Esophagus squamous epithelium (tissue), 5 donors: ENCODE measurements at regions not wholly inside any gene's neighbourhood (a gene's known extent, or its start where the extent isn't known, plus 50 kb on each side); places are given as distances from the start of the nearest gene placed in this dataset.

Experiments
- DNase-seq: peaks from one replicate; lab custom pipeline; 2025; lab: John Stamatoyannopoulos, UW
- H3K27ac ChIP-seq, 4 donors: fragments of 200-600 bp; sonication (generic); one replicate each; pipeline ENCODE4 v1.5.1; 2016 to 2019; ENCODE audit warnings: mild to moderate bottlenecking in 1 of 4
- H3K27me3 ChIP-seq, 4 donors: fragments of 200-600 bp; sonication (generic); 1 replicate in 3 of 4; 2 replicates in 1 of 4; pipeline versions ENCODE4 v1.5.1 to v1.6.0; 2017 to 2021; ENCODE audit warnings: antibody characterized with exemption in 1 of 4
- H3K36me3 ChIP-seq, 3 donors: fragments of 200-600 bp; sonication (generic); one replicate each; pipeline ENCODE4 v1.5.1; 2016 to 2019
- H3K4me1 ChIP-seq, 3 donors: fragments of 200-600 bp; sonication (generic); one replicate each; pipeline ENCODE4 v1.5.1; 2017 to 2019
- H3K4me3 ChIP-seq, 4 donors: fragments of 200-600 bp; sonication (generic); 1 replicate in 3 of 4; 2 replicates in 1 of 4; pipeline ENCODE4 v1.5.1; 2016 to 2019; ENCODE audit warnings: mild to moderate bottlenecking in 2 of 4, moderate library complexity in 1 of 4
- H3K9me3 ChIP-seq, 3 donors: fragments of 200-600 bp; sonication (generic); one replicate each; pipeline ENCODE4 v1.5.1; 2016 to 2019
- CTCF ChIP-seq, 6 experiments: fragments of 450-650 bp in 4 of 6; fragments of 200-600 bp in 2 of 6; sonication (generic) in 2 of 6; IDR thresholded peaks; one replicate each; pipeline ENCODE4 v1.5.1; 2016 to 2019; ENCODE audit warnings: antibody characterized with exemption in 6 of 6, mild to moderate bottlenecking in 4 of 6, moderate library complexity in 4 of 6
- POLR2A ChIP-seq, 4 donors: fragments of 450-650 bp; IDR thresholded peaks; one replicate each; pipeline ENCODE4 v1.6.1; 2017; ENCODE audit warnings: antibody characterized with exemption in 4 of 4, mild to moderate bottlenecking in 4 of 4, moderate library complexity in 3 of 4
- WGBS, 2 donors: methylation state at CpG; one replicate each; pipeline ENCODE4 v1.1.5; 2018; 5-methylcytosine and 5-hydroxymethylcytosine counted together
- intact Hi-C: fragments of 100-400 bp; cut with DNase I; formaldehyde crosslinking; loops from one replicate; pipeline ENCODE4 v1.15.0; 2022
- donor health status: DM: yes; HTN: yes; CAD: no.

GRCh38 chr14:22482085-22482694, 106.8 kb downstream of the DAD1 start:
- H3K27ac ChIP-seq: peak overlapping the region in 1 of 4 donors; percentile 8
- H3K36me3 ChIP-seq: no peaks in the 10 kb centered on the region
- no peaks in the 10 kb centered on the region for H3K9me3 ChIP-seq
- no peak for TF ChIP-seq CTCF (IDR thresholded peaks at IDR 0.05)
- no peak for TF ChIP-seq POLR2A (IDR thresholded peaks at IDR 0.05)
- H3K4me3 ChIP-seq: no peak overlapping the region
- peaks cover 0 to 52% (median 0%) of the 10 kb centered on the region in 4 donors for H3K27me3 ChIP-seq
- no peak for DNase-seq
- intact Hi-C loops: no loop called here
- peaks cover 0 to 49% (median 8%) of the 10 kb centered on the region in 3 donors for H3K4me1 ChIP-seq
- 63 to 79% methylated on average over 8 of the region's 8 CpGs for WGBS, 2 donors

- Histone ChIP-seq H3K27ac (peak overlapping the region in 1 of 4 donors; percentile 41), H3K27me3 (peaks cover 0 to 46% (median 0%) of the 10 kb centered on the region in 4 donors), H3K4me1 (peaks cover 0 to 43% (median 8%) of the 10 kb centered on the region in 3 donors), H3K9me3 (no peaks in the 10 kb centered on the region), H3K36me3 (no peaks in the 10 kb centered on the region), H3K4me3 (no peak overlapping the region)
- WGBS, 2 donors: 56 to 72% methylated on average over 4 of the region's 4 CpGs
- intact Hi-C loops: no loop called here
- DNase-seq: no peak
- TF ChIP-seq POLR2A (IDR thresholded peaks at IDR 0.05): no peak
- no peak for TF ChIP-seq CTCF (IDR thresholded peaks at IDR 0.05)
These were observed 107.5 kb downstream of the DAD1 start for GRCh38 chr14:22481546-22481945.

GRCh38 chr14:22479776-22480464, 109.1 kb downstream of the DAD1 start:
- WGBS, 2 donors: 31 to 51% methylated on average over 3 of the region's 3 CpGs
- Histone ChIP-seq H3K9me3 (no peaks in the 10 kb centered on the region), H3K27ac (no peak overlapping the region), H3K36me3 (no peaks in the 10 kb centered on the region), H3K4me3 (no peak overlapping the region), H3K4me1 (peaks cover 0 to 39% (median 8%) of the 10 kb centered on the region in 3 donors), H3K27me3 (peaks cover 0 to 30% (median 0%) of the 10 kb centered on the region in 4 donors)
- no peak for TF ChIP-seq CTCF (IDR thresholded peaks at IDR 0.05)
- no peak for TF ChIP-seq POLR2A (IDR thresholded peaks at IDR 0.05)
- intact Hi-C loops: loop anchor here (10.0 kb wide), 1 partner anchor 155 kb away; no protein-coding TSS in a partner anchor
- DNase-seq: no peak

- Histone ChIP-seq H3K4me1 (peaks cover 0 to 47% (median 11%) of the 10 kb centered on the region in 3 donors), H3K4me3 (no peak overlapping the region), H3K36me3 (no peaks in the 10 kb centered on the region), H3K27ac (no peak overlapping the region), H3K9me3 (no peaks in the 10 kb centered on the region), H3K27me3 (peaks cover 0 to 27% (median 0%) of the 10 kb centered on the region in 4 donors)
- intact Hi-C loops: loop anchor here (10.0 kb wide), 1 partner anchor 154 kb away; no protein-coding TSS in a partner anchor
- TF ChIP-seq POLR2A (IDR thresholded peaks at IDR 0.05) (no peak), CTCF (IDR thresholded peaks at IDR 0.05) (no peak)
- WGBS, 2 donors: 82 to 94% methylated on average over 6 of the region's 6 CpGs
- no peak for DNase-seq
These were observed 109.9 kb downstream of the DAD1 start for GRCh38 chr14:22479132-22479531.

GRCh38 chr14:22478670-22479069, 110.4 kb downstream of the DAD1 start:
- intact Hi-C loops: loop anchor here (10.0 kb wide), 1 partner anchor 154 kb away; no protein-coding TSS in a partner anchor
- Histone ChIP-seq H3K9me3 (no peaks in the 10 kb centered on the region), H3K27ac (peak overlapping the region in 1 of 4 donors; percentile 14), H3K4me1 (peaks cover 0 to 47% (median 11%) of the 10 kb centered on the region in 3 donors), H3K27me3 (peaks cover 0 to 28% (median 0%) of the 10 kb centered on the region in 4 donors), H3K4me3 (no peak overlapping the region), H3K36me3 (no peaks in the 10 kb centered on the region)
- DNase-seq: no peak
- TF ChIP-seq POLR2A (IDR thresholded peaks at IDR 0.05): no peak
- no peak for TF ChIP-seq CTCF (IDR thresholded peaks at IDR 0.05)
- 13 to 14% methylated on average over 3 of the region's 3 CpGs for WGBS, 2 donors
